ENCODE measurements at regions not wholly inside any gene's neighbourhood (a gene's known extent, or its start where the extent isn't known, plus 50 kb on each side); places are given as distances from the start of the nearest gene placed in this dataset.

GRCh38 chr17:77869041-77869599 is 89.4 kb upstream of the TNRC6C start:
- ChIA-PET POLR2A (ENCODE audit: partially characterized antibody) (interaction anchor here (0.7 to 1.0 kb wide), 3 partner anchors 20 to 89 kb away, joined by 3 to 4 read pairs (median 3); partner anchors contain the start of gene TNRC6C), CTCF (ENCODE audit: partially characterized antibody) (interaction anchor here (0.9 to 2.7 kb wide), 7 partner anchors 12 to 341 kb away, joined by 3 to 12 read pairs (median 4); no protein-coding TSS in a partner anchor)
- 91% methylated on average over 11 of the region's 11 CpGs; no CpG with 5 or more reads in 1 of the 2 experiments for WGBS, 2 experiments (ENCODE audit: extremely low coverage in 1 of 2, insufficient coverage in 1 of 2, insufficient read length in 1 of 2, insufficient replicate concordance in 2 of 2, low coverage in 1 of 2, low lambda C conversion rate in 2 of 2, missing lambda C conversion rate in 1 of 2)

More at GRCh38 chr17:77869041-77869599, 89.4 kb upstream of the TNRC6C start:
- 0 out of 7 replicates have a peak, but pooled peaks cover 0 to 2% (median 0%) of the 10 kb centered on the region in 4 experiments for H3K27me3 ChIP-seq (replicated peaks in 1 of 4; ENCODE audit: control insufficient read depth in 3 of 4, extremely low read depth in 1 of 4, insufficient read depth in 3 of 4, low read length in 3 of 4)
- no peak overlapping the region for H3K4me3 ChIP-seq (ENCODE audit: extremely low read depth in 1 of 4, insufficient read depth in 2 of 4, low read depth in 3 of 4, low read length in 4 of 4)
- no peak overlapping the region for H4K91ac ChIP-seq (replicated peaks; ENCODE audit: insufficient read length, low read length)
- no peak for DNase-seq (ENCODE audit: low read depth in 1 of 2, low spot score in 2 of 2)
- H3K18ac ChIP-seq (ENCODE audit: extremely low read depth, low read length): no peak overlapping the region
- no peak overlapping the region for H3K27ac ChIP-seq (ENCODE audit: low read depth, low read length)
- H4K8ac ChIP-seq (ENCODE audit: extremely low read depth, insufficient read depth, low read length): no peak overlapping the region
- H2BK5ac ChIP-seq (ENCODE audit: low read depth, low read length): no peak overlapping the region
- no peaks in the 10 kb centered on the region for H3K79me1 ChIP-seq (ENCODE audit: low read depth, low read length)
- H2BK12ac ChIP-seq (ENCODE audit: low read depth, low read length): no peak overlapping the region
- no peak overlapping the region for H3K4me2 ChIP-seq (ENCODE audit: insufficient read depth in 1 of 2, low read depth in 2 of 2, low read length in 2 of 2)
- no peaks in the 10 kb centered on the region for H3K36me3 ChIP-seq (ENCODE audit: control insufficient read depth in 2 of 4, insufficient read depth in 4 of 4, low read length in 3 of 4)
- no peak overlapping the region for H4K5ac ChIP-seq (ENCODE audit: insufficient read length, low read depth, low read length)
- FAIRE-seq: no peak
- H3K56ac ChIP-seq (replicated peaks; ENCODE audit: insufficient read length, low read depth, low read length): no peak overlapping the region
- no peak overlapping the region for H2AK5ac ChIP-seq (ENCODE audit: low read depth, low read length)
- TF ChIP-seq YY1 (IDR thresholded peaks at IDR 0.05; ENCODE audit: low read depth, low read length) (no peak), HDAC6 (IDR thresholded peaks at IDR 0.05; ENCODE audit: low read depth, low read length) (no peak), TBP (IDR thresholded peaks at IDR 0.05; ENCODE audit: low read depth, low read length) (no peak), FOSL1 (IDR thresholded peaks at IDR 0.05; ENCODE audit: insufficient read depth, low read depth, low read length) (no peak), EP300 (IDR thresholded peaks at IDR 0.05; ENCODE audit: borderline replicate concordance in 1 of 2, low read depth in 2 of 2, low read length in 2 of 2) (no peak), KDM4A (IDR thresholded peaks at IDR 0.05; ENCODE audit: low read depth, low read length, severe bottlenecking) (no peak), PHF8 (conservative IDR thresholded peaks at IDR 0.05; ENCODE audit: low read depth, low read length) (no peak), E2F6 (IDR thresholded peaks at IDR 0.05) (no peak), RBBP5 (IDR thresholded peaks at IDR 0.05; ENCODE audit: borderline replicate concordance, low read depth, low read length) (no peak), SIRT6 (IDR thresholded peaks at IDR 0.05; ENCODE audit: low read length) (no peak), ZNF274 (IDR thresholded peaks at IDR 0.05; ENCODE audit: borderline replicate concordance, extremely low read depth, low read length) (no peak), CBX8 (IDR thresholded peaks at IDR 0.05; ENCODE audit: borderline replicate concordance, low read depth, low read length) (no peak)
- H3K4me1 ChIP-seq (replicated peaks in 1 of 4; ENCODE audit: control insufficient read depth in 3 of 4, insufficient read depth in 4 of 4, low read length in 3 of 4): peaks cover 0 to 11% (median under 1%) of the 10 kb centered on the region in 4 experiments; a peak in 5 of 7 replicates
- H3K23ac ChIP-seq (ENCODE audit: insufficient read length): no peak overlapping the region
- H2BK120ac ChIP-seq (replicated peaks; ENCODE audit: low read depth, low read length): no peak overlapping the region
- H2BK20ac ChIP-seq (ENCODE audit: low read length): peak overlapping the region; percentile 75; the same call in 1 of the 2 replicates
- no peak overlapping the region for H3K9ac ChIP-seq (replicated peaks in 1 of 4; ENCODE audit: extremely low read depth in 1 of 4, low read depth in 3 of 4, low read length in 3 of 4)
- peaks cover 0 to 4% of the 10 kb centered on the region in 2 experiments for H4K20me1 ChIP-seq (replicated peaks in 1 of 2; ENCODE audit: control insufficient read depth in 1 of 2, insufficient read depth in 2 of 2, low read length in 2 of 2)
- H2BK15ac ChIP-seq (ENCODE audit: low read length): no peak overlapping the region
- peaks cover 5% of the 10 kb centered on the region; the same call in 1 of the 2 replicates for H3K23me2 ChIP-seq (ENCODE audit: low read depth, low read length)
- H3K79me2 ChIP-seq (ENCODE audit: control insufficient read depth in 1 of 2, insufficient read depth in 2 of 2, low read length in 2 of 2): no peaks in the 10 kb centered on the region
- H3K9me3 ChIP-seq (ENCODE audit: insufficient read depth in 2 of 2, low read depth in 1 of 2, low read length in 1 of 2): peaks cover 0 to 2% of the 10 kb centered on the region in 2 experiments; a peak in 1 of 4 replicates
- H3K4ac ChIP-seq (replicated peaks; ENCODE audit: insufficient read length, low read depth, low read length): no peak overlapping the region
- no peak overlapping the region for H2AFZ ChIP-seq (ENCODE audit: low read length)
- H3K14ac ChIP-seq (ENCODE audit: insufficient read length): no peak overlapping the region
